ES-I3 (cell line): ENCODE measurements at regions not wholly inside any gene's neighbourhood (a gene's known extent, or its start where the extent isn't known, plus 50 kb on each side); places are given as distances from the start of the nearest gene placed in this dataset.

ENCODE experiments used
- H3K36me3 ChIP-seq: 2 replicates; pipeline ENCODE4 v1.6.1; 2013; ENCODE audit warnings: mild to moderate bottlenecking, low read length, control low read depth, moderate library complexity; ENCODE audit not compliant: insufficient read depth
- H3K4me1 ChIP-seq: 2 replicates; pipeline ENCODE4 v1.6.1; 2013; ENCODE audit warnings: mild to moderate bottlenecking, control low read depth, low read length; ENCODE audit not compliant: insufficient read depth
- H3K9ac ChIP-seq: 2 replicates; pipeline ENCODE4 v1.6.1; 2013; ENCODE audit warnings: low read depth, mild to moderate bottlenecking, low read length, moderate library complexity
- H3K9me3 ChIP-seq: 2 replicates; pipeline ENCODE4 v1.6.1; 2013; ENCODE audit warnings: mild to moderate bottlenecking, low read length, moderate library complexity; ENCODE audit not compliant: control insufficient read depth, insufficient read depth

GRCh38 chr12:17478908-17479673, 610.9 kb downstream of the RERGL start:
- Histone ChIP-seq H3K36me3 (no peaks in the 10 kb centered on the region), H3K9ac (no peak overlapping the region), H3K9me3 (no peaks in the 10 kb centered on the region), H3K4me1 (no peaks in the 10 kb centered on the region)

DNA sequence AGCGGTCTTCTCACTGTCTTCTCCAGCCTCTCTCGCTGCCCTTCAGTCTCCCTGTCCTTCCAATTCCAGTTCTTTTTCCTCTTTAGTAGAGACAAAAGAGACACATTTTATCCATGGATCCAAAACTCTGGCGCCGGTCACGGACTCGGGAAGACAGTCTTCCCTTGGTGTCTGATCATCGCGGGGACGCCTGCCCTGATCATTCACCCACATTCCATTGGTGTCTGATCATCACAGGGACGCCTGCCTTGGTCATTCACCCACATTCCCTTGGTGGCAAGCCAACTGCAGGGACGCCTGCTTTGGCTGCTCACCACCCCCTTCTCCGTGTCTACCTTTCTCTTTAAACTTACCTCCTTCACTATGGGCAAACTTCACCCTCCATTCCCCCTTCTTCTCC, 619.5 kb downstream of the RERGL start:
- Histone ChIP-seq H3K9ac (no peak overlapping the region), H3K36me3 (no peaks in the 10 kb centered on the region), H3K9me3 (no peaks in the 10 kb centered on the region), H3K4me1 (no peaks in the 10 kb centered on the region)

DNA sequence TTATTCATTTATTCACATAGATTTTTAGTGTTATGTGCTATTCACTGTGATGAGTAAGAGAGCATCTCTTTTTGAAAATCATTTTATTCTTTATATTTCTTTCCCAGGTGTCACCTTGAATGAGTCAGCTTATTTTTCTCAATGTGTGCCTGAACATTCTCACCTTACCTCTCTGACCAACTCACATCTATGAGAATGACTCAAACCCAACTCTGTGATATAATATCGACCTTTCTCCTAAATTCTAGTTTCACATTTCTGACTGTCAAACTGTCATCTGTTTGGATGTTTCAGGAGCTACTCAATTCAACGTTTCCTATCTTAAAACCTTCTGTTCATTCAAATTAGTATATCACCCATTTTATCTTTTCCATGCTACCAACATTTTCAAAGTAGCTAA, 630.8 kb downstream of the RERGL start:
- H3K9me3 ChIP-seq: no peaks in the 10 kb centered on the region
- H3K4me1 ChIP-seq: no peaks in the 10 kb centered on the region
- no peak overlapping the region for H3K9ac ChIP-seq
- no peaks in the 10 kb centered on the region for H3K36me3 ChIP-seq

DNA sequence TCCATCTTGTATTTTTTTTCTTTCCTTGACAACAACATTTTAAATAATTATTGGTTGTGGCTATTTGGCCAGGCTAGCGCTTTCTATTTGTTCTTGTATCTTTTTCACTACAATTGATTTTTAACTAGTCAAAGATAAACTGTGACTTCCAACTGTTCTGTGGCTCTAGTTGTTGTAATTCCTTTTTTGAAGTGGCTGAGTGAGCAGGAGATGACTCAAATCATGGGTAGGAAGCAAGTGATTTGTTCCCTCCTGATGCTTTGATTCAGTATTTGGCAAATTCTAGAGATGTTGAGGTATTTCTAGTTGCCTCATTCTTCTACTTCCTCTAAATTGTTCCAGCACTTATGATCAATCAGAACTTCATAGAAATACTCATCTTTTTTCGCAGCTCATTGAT, 633.5 kb downstream of the RERGL start:
- Histone ChIP-seq H3K36me3 (no peaks in the 10 kb centered on the region), H3K9ac (no peak overlapping the region), H3K9me3 (no peaks in the 10 kb centered on the region), H3K4me1 (no peaks in the 10 kb centered on the region)

DNA sequence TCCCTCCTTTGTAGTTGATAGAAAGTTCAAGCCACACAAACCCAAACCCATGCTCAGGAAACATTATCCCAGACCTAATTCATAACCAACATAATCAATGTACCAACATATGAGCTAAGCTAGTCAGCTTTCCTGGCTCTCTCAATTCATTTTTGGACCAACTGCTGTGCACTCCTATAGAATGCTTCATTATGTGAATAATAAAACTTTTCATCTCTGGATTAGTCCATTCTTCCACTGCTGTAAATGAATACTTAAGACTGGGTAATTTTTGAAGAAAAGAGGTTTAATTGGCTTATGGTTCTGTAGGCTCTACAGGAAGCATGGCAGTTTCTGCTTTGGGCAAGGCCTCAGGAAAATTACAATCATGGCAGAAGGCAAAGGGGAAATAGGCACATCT, 651.9 kb downstream of the RERGL start:
- no peaks in the 10 kb centered on the region for H3K4me1 ChIP-seq
- H3K9ac ChIP-seq: no peak overlapping the region
- H3K9me3 ChIP-seq: no peaks in the 10 kb centered on the region; the same call in 1 of the 2 replicates
- H3K36me3 ChIP-seq: no peaks in the 10 kb centered on the region

DNA sequence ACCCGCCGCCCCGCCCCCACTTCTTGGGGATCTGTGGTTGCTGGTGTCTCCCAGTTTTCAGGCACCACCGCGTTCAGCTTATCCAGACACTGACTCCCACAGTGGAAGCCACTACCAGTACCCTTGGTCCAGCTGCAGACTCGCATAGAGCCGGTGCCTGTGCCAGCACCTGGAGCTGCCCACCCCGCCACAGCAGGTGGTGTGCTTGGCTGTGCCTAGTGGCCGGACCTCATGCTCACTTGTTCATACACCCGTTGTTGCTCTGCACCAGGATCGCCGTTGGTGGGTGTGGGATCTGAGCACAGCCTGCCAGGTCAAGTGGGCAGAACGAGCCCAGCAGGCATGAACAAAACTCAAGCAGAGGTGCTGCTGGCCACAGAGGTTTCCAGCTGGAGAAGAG, 673.2 kb downstream of the RERGL start:
- H3K9ac ChIP-seq: no peak overlapping the region
- H3K36me3 ChIP-seq: no peaks in the 10 kb centered on the region
- H3K4me1 ChIP-seq: no peaks in the 10 kb centered on the region
- H3K9me3 ChIP-seq: no peaks in the 10 kb centered on the region

GRCh38 chr12:17414596-17414995, 675.4 kb downstream of the RERGL start:
- no peaks in the 10 kb centered on the region for H3K4me1 ChIP-seq
- H3K9me3 ChIP-seq: no peaks in the 10 kb centered on the region
- no peaks in the 10 kb centered on the region for H3K36me3 ChIP-seq
- H3K9ac ChIP-seq: no peak overlapping the region

GRCh38 chr12:17411662-17412061, 678.3 kb downstream of the RERGL start:
- no peaks in the 10 kb centered on the region for H3K36me3 ChIP-seq

GRCh38 chr12:17388679-17389078, 701.3 kb downstream of the RERGL start:
- Histone ChIP-seq H3K4me1 (no peaks in the 10 kb centered on the region), H3K9ac (no peak overlapping the region), H3K36me3 (no peaks in the 10 kb centered on the region), H3K9me3 (no peaks in the 10 kb centered on the region)

More at GRCh38 chr12:17411662-17412061, 678.3 kb downstream of the RERGL start:
- H3K9me3 ChIP-seq: no peaks in the 10 kb centered on the region
- H3K4me1 ChIP-seq: no peaks in the 10 kb centered on the region
- H3K9ac ChIP-seq: no peak overlapping the region

DNA sequence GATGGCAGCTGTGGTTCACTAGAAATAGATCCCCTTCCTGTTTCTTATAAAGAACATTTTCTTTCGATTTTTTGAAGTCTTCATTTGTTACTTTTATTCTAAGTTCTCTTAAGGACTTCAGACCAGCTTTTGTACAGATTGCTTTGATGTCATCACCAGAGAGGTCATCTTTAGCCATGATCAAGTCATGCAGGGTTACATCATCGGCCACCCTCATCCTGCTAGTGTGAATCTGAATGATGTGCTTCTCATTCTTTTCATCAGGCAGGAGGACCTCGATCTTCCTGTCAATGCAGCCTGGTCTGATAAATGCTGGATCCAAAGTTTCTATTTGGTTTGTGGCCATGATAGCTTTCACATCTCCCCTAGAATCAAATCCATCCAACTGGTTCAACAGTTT, 706.7 kb downstream of the RERGL start:
- H3K9me3 ChIP-seq: no peaks in the 10 kb centered on the region
- no peak overlapping the region for H3K9ac ChIP-seq
- no peaks in the 10 kb centered on the region for H3K36me3 ChIP-seq
- no peaks in the 10 kb centered on the region for H3K4me1 ChIP-seq

DNA sequence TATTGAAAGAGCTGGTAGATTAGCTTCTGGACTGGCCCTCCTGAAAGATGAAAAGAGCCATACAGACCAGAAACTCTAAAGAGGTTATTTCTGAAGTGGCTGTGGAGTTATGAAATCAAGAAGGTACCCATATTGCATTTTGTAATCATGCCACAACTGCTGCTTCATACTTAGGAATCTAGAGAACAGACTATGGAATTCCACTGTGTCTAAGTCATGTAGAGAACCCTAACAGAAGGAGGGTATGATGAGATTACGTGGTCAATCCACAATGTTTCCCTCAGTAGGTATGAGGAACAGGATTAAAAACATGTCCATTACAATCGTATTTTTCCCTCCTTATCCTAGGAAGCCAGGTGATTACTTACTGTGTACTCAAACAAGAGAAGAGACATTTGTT, 708.8 kb downstream of the RERGL start:
- no peak overlapping the region for H3K9ac ChIP-seq
- H3K4me1 ChIP-seq: no peaks in the 10 kb centered on the region
- H3K9me3 ChIP-seq: no peaks in the 10 kb centered on the region
- H3K36me3 ChIP-seq: no peaks in the 10 kb centered on the region

DNA sequence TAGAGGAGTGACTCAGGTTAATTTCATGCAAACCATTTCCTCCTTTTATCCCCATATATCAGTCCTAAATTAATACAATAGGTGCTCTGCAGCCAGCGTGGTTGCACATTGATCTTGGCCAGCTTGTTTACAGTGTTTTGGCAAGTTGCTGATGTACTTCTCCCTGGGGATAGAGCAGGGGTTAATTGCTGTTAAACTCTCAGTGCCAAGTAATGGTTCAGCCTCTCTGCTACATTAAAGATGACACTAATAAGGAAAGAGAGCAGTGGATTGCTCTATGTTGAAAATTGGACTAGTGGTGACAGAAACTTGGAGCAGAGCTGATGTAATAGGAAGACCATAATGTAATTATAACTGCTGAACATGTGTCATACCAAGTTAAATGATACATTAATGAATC, 717.5 kb downstream of the RERGL start:
- no peaks in the 10 kb centered on the region for H3K4me1 ChIP-seq
- no peak overlapping the region for H3K9ac ChIP-seq
- no peaks in the 10 kb centered on the region for H3K36me3 ChIP-seq
- no peaks in the 10 kb centered on the region for H3K9me3 ChIP-seq

DNA sequence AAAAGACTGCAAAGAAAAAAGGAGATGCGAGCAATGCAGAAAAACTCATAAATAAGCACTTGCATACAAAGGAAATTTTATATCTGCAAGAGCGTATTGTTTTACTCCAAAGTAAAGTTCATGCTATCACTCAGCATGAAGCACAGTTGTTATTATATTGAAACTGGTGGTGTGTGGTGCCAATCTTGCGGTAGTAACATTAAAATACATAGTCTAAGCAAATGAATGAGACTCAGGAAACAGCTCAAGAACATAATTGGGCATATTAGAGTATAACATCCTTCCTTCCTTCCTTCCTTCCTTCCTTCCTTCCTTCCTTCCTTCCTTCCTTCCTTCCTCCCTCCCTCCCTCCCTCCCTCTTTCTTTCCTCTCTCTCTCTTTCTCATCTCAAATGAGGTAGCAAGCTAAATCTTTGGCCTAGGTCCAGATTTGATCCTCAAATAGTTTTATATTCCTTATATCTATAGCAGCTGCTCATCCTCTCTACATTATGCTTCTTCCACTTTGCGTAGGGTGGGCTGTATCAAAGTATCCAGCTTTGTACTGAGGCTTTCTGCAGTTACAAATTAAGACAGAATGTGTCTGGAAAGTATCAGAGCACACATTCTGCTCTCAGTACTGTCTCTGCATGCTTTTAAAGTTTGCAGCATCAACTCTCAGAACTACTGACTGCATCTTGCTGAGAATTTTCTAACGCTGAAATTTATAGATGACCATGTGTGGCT, 718.3 kb downstream of the RERGL start:
- no peaks in the 10 kb centered on the region for H3K4me1 ChIP-seq
- no peaks in the 10 kb centered on the region for H3K9me3 ChIP-seq
- H3K9ac ChIP-seq: no peak overlapping the region
- no peaks in the 10 kb centered on the region for H3K36me3 ChIP-seq

GRCh38 chr12:17370621-17371020, 719.4 kb downstream of the RERGL start:
- no peaks in the 10 kb centered on the region for H3K9me3 ChIP-seq
- no peaks in the 10 kb centered on the region for H3K36me3 ChIP-seq
- H3K9ac ChIP-seq: no peak overlapping the region
- no peaks in the 10 kb centered on the region for H3K4me1 ChIP-seq

GRCh38 chr12:17369556-17369955, 720.4 kb downstream of the RERGL start:
- Histone ChIP-seq H3K9ac (no peak overlapping the region), H3K9me3 (no peaks in the 10 kb centered on the region), H3K36me3 (no peaks in the 10 kb centered on the region), H3K4me1 (no peaks in the 10 kb centered on the region)
